GM12865 (cell line): ENCODE measurements at regions not wholly inside any gene's neighbourhood (a gene's known extent, or its start where the extent isn't known, plus 50 kb on each side); places are given as distances from the start of the nearest gene placed in this dataset.

Source experiments
- DNase-seq: peaks from one replicate; pipeline ENCODE4 v3.0.0; 2010; ENCODE audit warnings: low read depth
- H3K4me3 ChIP-seq: 2 replicates; pipeline ENCODE4 v1.5.1; 2011; ENCODE audit warnings: mild to moderate bottlenecking, low read depth, low read length, control low read depth
- TF ChIP-seq, protein P1 (sequence below): IDR thresholded peaks from 2 replicates; pipeline ENCODE4 v1.5.1; 2011; ENCODE audit warnings: low read length, control low read depth, low read depth, inconsistent platforms; ENCODE audit not compliant: insufficient read depth; ENCODE audit errors: missing control alignments

GRCh38 chr12:102344691-102345090 is 135.7 kb downstream of the IGF1 start:
- no peak for DNase-seq
- TF ChIP-seq, protein P1, sequence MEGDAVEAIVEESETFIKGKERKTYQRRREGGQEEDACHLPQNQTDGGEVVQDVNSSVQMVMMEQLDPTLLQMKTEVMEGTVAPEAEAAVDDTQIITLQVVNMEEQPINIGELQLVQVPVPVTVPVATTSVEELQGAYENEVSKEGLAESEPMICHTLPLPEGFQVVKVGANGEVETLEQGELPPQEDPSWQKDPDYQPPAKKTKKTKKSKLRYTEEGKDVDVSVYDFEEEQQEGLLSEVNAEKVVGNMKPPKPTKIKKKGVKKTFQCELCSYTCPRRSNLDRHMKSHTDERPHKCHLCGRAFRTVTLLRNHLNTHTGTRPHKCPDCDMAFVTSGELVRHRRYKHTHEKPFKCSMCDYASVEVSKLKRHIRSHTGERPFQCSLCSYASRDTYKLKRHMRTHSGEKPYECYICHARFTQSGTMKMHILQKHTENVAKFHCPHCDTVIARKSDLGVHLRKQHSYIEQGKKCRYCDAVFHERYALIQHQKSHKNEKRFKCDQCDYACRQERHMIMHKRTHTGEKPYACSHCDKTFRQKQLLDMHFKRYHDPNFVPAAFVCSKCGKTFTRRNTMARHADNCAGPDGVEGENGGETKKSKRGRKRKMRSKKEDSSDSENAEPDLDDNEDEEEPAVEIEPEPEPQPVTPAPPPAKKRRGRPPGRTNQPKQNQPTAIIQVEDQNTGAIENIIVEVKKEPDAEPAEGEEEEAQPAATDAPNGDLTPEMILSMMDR: no peak
- H3K4me3 ChIP-seq: no peak overlapping the region

DNA sequence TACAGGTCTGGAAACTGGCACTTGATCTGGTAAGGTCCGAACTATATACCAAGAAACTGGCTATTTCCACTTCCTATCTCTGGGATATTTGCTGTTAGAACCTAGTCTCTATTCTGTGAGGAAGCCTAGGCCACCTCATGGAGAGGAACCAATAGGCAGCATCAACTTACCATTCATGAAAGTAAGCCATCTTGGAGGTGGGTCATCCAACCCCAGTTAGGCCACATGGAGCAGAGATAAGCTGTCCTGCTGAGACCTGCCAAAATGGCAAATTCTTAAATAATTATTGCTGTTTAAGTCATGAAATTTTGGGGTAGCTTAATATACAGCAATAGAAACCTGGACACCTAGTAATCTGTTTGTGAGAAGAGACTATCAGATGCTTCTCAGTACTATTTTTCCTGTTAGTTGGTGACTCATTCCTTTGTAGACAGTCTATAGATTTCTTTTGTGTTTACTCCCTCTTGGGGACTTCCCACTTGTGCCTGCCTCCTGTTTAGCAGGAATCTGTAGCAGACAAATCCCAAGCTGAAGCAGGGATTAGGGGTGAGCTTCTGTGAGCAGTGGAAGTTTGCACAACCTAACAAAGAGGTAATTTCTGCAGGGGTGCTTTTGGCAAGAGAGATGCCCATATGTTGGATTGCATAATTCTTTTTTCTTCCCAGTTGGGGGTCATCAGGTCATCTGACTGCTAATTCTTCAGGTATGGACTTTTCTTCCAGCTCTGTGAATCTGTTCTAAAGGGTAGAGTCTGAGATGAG is 136.8 kb downstream of the IGF1 start:
- H3K4me3 ChIP-seq: no peak overlapping the region
- TF ChIP-seq, protein P1: no peak
- no peak for DNase-seq

- DNase-seq: no peak
- TF ChIP-seq, protein P1: no peak
- no peak overlapping the region for H3K4me3 ChIP-seq
Observed at GRCh38 chr12:102342281-102343006, 137.9 kb downstream of the IGF1 start.

DNA sequence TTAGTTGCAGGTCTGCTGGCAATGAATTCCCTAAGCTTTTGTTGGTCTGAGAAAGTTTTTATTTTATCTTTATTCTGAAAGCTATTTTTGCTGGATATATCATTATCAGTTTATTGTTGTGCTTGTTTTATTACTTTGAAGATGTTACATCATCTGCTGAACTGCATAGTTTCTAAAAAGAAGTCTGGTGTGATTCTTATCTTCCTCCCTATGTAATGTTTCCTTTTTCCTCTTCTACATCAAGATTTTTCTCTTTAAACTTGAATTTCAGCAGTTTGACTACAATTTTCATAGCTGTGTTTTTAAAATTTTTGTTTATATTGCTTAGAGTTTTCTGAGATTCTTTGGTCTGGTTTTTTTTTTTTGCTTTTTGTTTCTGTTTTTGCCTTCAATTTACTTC is 137.1 kb upstream of the PMCH start:
- H3K4me3 ChIP-seq: no peak overlapping the region
- TF ChIP-seq, protein P1: no peak
- no peak for DNase-seq

GRCh38 chr12:102331419-102331818 is 133.8 kb upstream of the PMCH start:
- no peak for DNase-seq
- TF ChIP-seq, protein P1: no peak
- H3K4me3 ChIP-seq: no peak overlapping the region

GRCh38 chr12:102329883-102330282 is 132.2 kb upstream of the PMCH start:
- DNase-seq: no peak
- no peak overlapping the region for H3K4me3 ChIP-seq
- TF ChIP-seq, protein P1: no peak
